Transverse colon (tissue), 4 donors: ENCODE measurements at regions not wholly inside any gene's neighbourhood (a gene's known extent, or its start where the extent isn't known, plus 50 kb on each side); places are given as distances from the start of the nearest gene placed in this dataset.

ENCODE experiments used
- DNase-seq: peaks from one replicate; pipeline ENCODE4 v3.0.0-alpha.2; 2019
- H3K27ac ChIP-seq, 4 donors: fragments of 200-600 bp; sonication (generic); 2 replicates each; pipeline ENCODE4 v1.5.1; 2016 to 2018; ENCODE audit warnings: inconsistent platforms in 4 of 4
- H3K27me3 ChIP-seq: fragments of 200-600 bp; sonication (generic); 2 replicates; pipeline ENCODE4 v1.5.1; 2017; ENCODE audit warnings: inconsistent platforms
- H3K36me3 ChIP-seq, 4 donors: fragments of 200-600 bp; sonication (generic); 2 replicates each; pipeline ENCODE4 v1.5.1; 2017 to 2019; ENCODE audit warnings: inconsistent platforms in 4 of 4
- H3K4me1 ChIP-seq, 4 donors: fragments of 200-600 bp; sonication (generic); 2 replicates each; pipeline ENCODE4 v1.5.1; 2017 to 2020; ENCODE audit warnings: inconsistent platforms in 4 of 4
- H3K4me3 ChIP-seq, 4 donors: fragments of 200-600 bp; sonication (generic); 1 replicate in 1 of 4; 2 replicates in 3 of 4; pipeline versions ENCODE4 v1.5.1 to v1.6.1; 2017 to 2019; ENCODE audit warnings: inconsistent platforms in 4 of 4
- H3K9me3 ChIP-seq, 2 donors: fragments of 200-600 bp; sonication (generic); 2 replicates each; pipeline ENCODE4 v1.5.1; 2017 to 2019; ENCODE audit warnings: inconsistent platforms in 2 of 2
- CTCF ChIP-seq, 5 experiments: fragments of 200-600 bp in 3 of 5; fragments of 450-650 bp in 2 of 5; sonication (generic) in 3 of 5; IDR thresholded peaks; 1 replicate in 2 of 5; 2 replicates in 3 of 5; pipeline ENCODE4 v1.5.1; 2016 to 2017; ENCODE audit warnings: antibody characterized with exemption in 5 of 5, inconsistent platforms in 3 of 5, mild to moderate bottlenecking in 2 of 5, moderate library complexity in 1 of 5
- EP300 ChIP-seq: sonication (generic); formaldehyde crosslinking; IDR thresholded peaks from one replicate; pipeline ENCODE4 v1.6.1; 2017; ENCODE audit warnings: antibody characterized with exemption, low read depth
- POLR2A ChIP-seq: fragments of 450-650 bp; IDR thresholded peaks from one replicate; pipeline ENCODE4 v1.6.1; 2016; ENCODE audit warnings: antibody characterized with exemption, mild to moderate bottlenecking, moderate library complexity
- POLR2AphosphoS5 ChIP-seq, 3 donors: sonication (generic); formaldehyde crosslinking; IDR thresholded peaks; one replicate each; pipeline ENCODE4 v1.6.1; 2016; ENCODE audit warnings: antibody characterized with exemption in 3 of 3
- WGBS, 2 donors: methylation state at CpG; one replicate each; pipeline ENCODE4 v1.1.5; 2018; ENCODE audit warnings: low coverage in 1 of 2; 5-methylcytosine and 5-hydroxymethylcytosine counted together
- in situ Hi-C, 4 donors: fragments of 200-750 bp; cut with MboI; loops; one replicate each; pipeline versions ENCODE4 v1.15.0 to v1.15.1; 2017; ENCODE audit warnings: low sequenced_read_pairs in 3 of 4, low pct_ligation_motif_present in 1 of 4, low pct_unique_long_range_greater_than_20kb in 1 of 4
- intact Hi-C: fragments of 100-400 bp; cut with DNase I; formaldehyde crosslinking; loops from one replicate; pipeline ENCODE4 v1.15.1; 2023; ENCODE audit warnings: low total_unique reads

- 63 to 91% methylated on average over 1 to 2 of the region's 2 CpGs for WGBS, 2 donors
- intact Hi-C loops (no loop called here), in situ Hi-C loops (no loop called here)
- TF ChIP-seq CTCF (IDR thresholded peaks at IDR 0.05) (no peak), POLR2A (no peak), EP300 (no peak)
- H3K4me3 ChIP-seq = no peak overlapping the region
- no peaks in the 10 kb centered on the region for H3K4me1 ChIP-seq
- H3K27ac ChIP-seq = no peak overlapping the region
- peaks cover 8% of the 10 kb centered on the region for H3K27me3 ChIP-seq
- H3K36me3 ChIP-seq = no peaks in the 10 kb centered on the region
- H3K9me3 ChIP-seq = no peaks in the 10 kb centered on the region
- DNase-seq = no peak
These were observed 61.2 kb upstream of the CHST1 start for GRCh38 chr11:45726493-45727054.

- in situ Hi-C loops (no loop called here), intact Hi-C loops (no loop called here)
- 60 to 68% methylated on average over 2 to 6 of the region's 6 CpGs for WGBS, 2 donors
These were observed 60.5 kb upstream of the CHST1 start for GRCh38 chr11:45725776-45726492.

GRCh38 chr11:45725121-45725520 is 59.7 kb upstream of the CHST1 start:
- in situ Hi-C loops = no loop called here
- Histone ChIP-seq H3K27ac (no peak overlapping the region), H3K4me3 (no peak overlapping the region), H3K36me3 (no peaks in the 10 kb centered on the region), H3K9me3 (no peaks in the 10 kb centered on the region), H3K27me3 (peaks cover 8% of the 10 kb centered on the region), H3K4me1 (no peaks in the 10 kb centered on the region)
- intact Hi-C loops = no loop called here
- no peak for DNase-seq
- no peak for TF ChIP-seq EP300
- WGBS, 2 donors = 75 to 89% methylated on average over 3 of the region's 3 CpGs

More at GRCh38 chr11:45725776-45726492, 60.5 kb upstream of the CHST1 start:
- Histone ChIP-seq H3K36me3 (no peaks in the 10 kb centered on the region), H3K27me3 (peaks cover 8% of the 10 kb centered on the region), H3K27ac (no peak overlapping the region), H3K4me1 (no peaks in the 10 kb centered on the region), H3K4me3 (no peak overlapping the region), H3K9me3 (no peaks in the 10 kb centered on the region)
- TF ChIP-seq POLR2AphosphoS5 (IDR thresholded peaks at IDR 0.05) (no peak), EP300 (no peak), POLR2A (no peak), CTCF (IDR thresholded peaks at IDR 0.05) (no peak)
- DNase-seq = no peak

GRCh38 chr11:45724153-45724552 is 58.7 kb upstream of the CHST1 start:
- Histone ChIP-seq H3K27me3 (peaks cover 8% of the 10 kb centered on the region), H3K4me3 (no peak overlapping the region), H3K36me3 (no peaks in the 10 kb centered on the region), H3K9me3 (no peaks in the 10 kb centered on the region), H3K27ac (no peak overlapping the region), H3K4me1 (no peaks in the 10 kb centered on the region)
- WGBS, 2 donors = 33% methylated on average over 3 of the region's 3 CpGs; no CpG with 5 or more reads in 1 of the 2 donors
- DNase-seq = no peak
- TF ChIP-seq POLR2A (no peak), POLR2AphosphoS5 (IDR thresholded peaks at IDR 0.05) (no peak)
- in situ Hi-C loops (no loop called here), intact Hi-C loops (no loop called here)

GRCh38 chr11:45723397-45723796 is 58.0 kb upstream of the CHST1 start:
- Histone ChIP-seq H3K4me1 (no peaks in the 10 kb centered on the region), H3K27ac (no peak overlapping the region), H3K27me3 (peaks cover 8% of the 10 kb centered on the region), H3K9me3 (no peaks in the 10 kb centered on the region), H3K36me3 (no peaks in the 10 kb centered on the region), H3K4me3 (no peak overlapping the region)
- WGBS, 2 donors = 66 to 73% methylated on average over 6 to 7 of the region's 7 CpGs
- TF ChIP-seq CTCF (IDR thresholded peaks at IDR 0.05) = no peak
- intact Hi-C loops (no loop called here), in situ Hi-C loops (no loop called here)
- no peak for DNase-seq
